IPS-11a (cell line): ENCODE measurements at regions not wholly inside any gene's neighbourhood (a gene's known extent, or its start where the extent isn't known, plus 50 kb on each side); places are given as distances from the start of the nearest gene placed in this dataset.

Experiments used
- H3K4me3 ChIP-seq: one replicate; pipeline ENCODE4 v1.5.1; 2013; ENCODE audit warnings: low read depth, low read length, control low read depth

- no peak overlapping the region for H3K4me3 ChIP-seq
Observed at GRCh38 chr1:209276321-209276720, 307.2 kb upstream of the CAMK1G start.

GRCh38 chr1:209277662-209278061 is 305.9 kb upstream of the CAMK1G start:
- no peak overlapping the region for H3K4me3 ChIP-seq

GRCh38 chr1:209291715-209292114 is 291.8 kb upstream of the CAMK1G start:
- no peak overlapping the region for H3K4me3 ChIP-seq

GRCh38 chr1:209302779-209303568 is 280.5 kb upstream of the CAMK1G start:
- H3K4me3 ChIP-seq, result no peak overlapping the region

GRCh38 chr1:209304166-209304565 is 279.3 kb upstream of the CAMK1G start:
- H3K4me3 ChIP-seq, result no peak overlapping the region

- no peak overlapping the region for H3K4me3 ChIP-seq
Observed at GRCh38 chr1:209305221-209305954, 278.1 kb upstream of the CAMK1G start.

GRCh38 chr1:209307846-209308245 is 275.7 kb upstream of the CAMK1G start:
- no peak overlapping the region for H3K4me3 ChIP-seq

GRCh38 chr1:209309198-209309597 is 274.3 kb upstream of the CAMK1G start:
- no peak overlapping the region for H3K4me3 ChIP-seq

GRCh38 chr1:209311770-209312169 is 271.7 kb upstream of the CAMK1G start:
- H3K4me3 ChIP-seq, result no peak overlapping the region

- no peak overlapping the region for H3K4me3 ChIP-seq
Observed at GRCh38 chr1:209316929-209317328, 266.6 kb upstream of the CAMK1G start.

- H3K4me3 ChIP-seq, result no peak overlapping the region
Observed at GRCh38 chr1:209318181-209319056, 265.1 kb upstream of the CAMK1G start.

- no peak overlapping the region for H3K4me3 ChIP-seq
Observed at GRCh38 chr1:209319057-209319432, 264.5 kb upstream of the CAMK1G start.

GRCh38 chr1:209319549-209319948 is 264.0 kb upstream of the CAMK1G start:
- no peak overlapping the region for H3K4me3 ChIP-seq

- H3K4me3 ChIP-seq, result no peak overlapping the region
Observed at GRCh38 chr1:209323743-209324142, 259.8 kb upstream of the CAMK1G start.

GRCh38 chr1:209324901-209325871 is 258.3 kb upstream of the CAMK1G start:
- H3K4me3 ChIP-seq, result no peak overlapping the region

- no peak overlapping the region for H3K4me3 ChIP-seq
Observed at GRCh38 chr1:209326076-209326475, 257.4 kb upstream of the CAMK1G start.

GRCh38 chr1:209326831-209327230 is 256.7 kb upstream of the CAMK1G start:
- H3K4me3 ChIP-seq, result no peak overlapping the region

GRCh38 chr1:209328196-209328595 is 255.3 kb upstream of the CAMK1G start:
- no peak overlapping the region for H3K4me3 ChIP-seq

GRCh38 chr1:209335178-209335577 is 248.3 kb upstream of the CAMK1G start:
- H3K4me3 ChIP-seq, result no peak overlapping the region

- no peak overlapping the region for H3K4me3 ChIP-seq
Observed at GRCh38 chr1:209341146-209341545, 242.4 kb upstream of the CAMK1G start.
